Vagina (tissue), 2 donors: ENCODE measurements at regions not wholly inside any gene's neighbourhood (a gene's known extent, or its start where the extent isn't known, plus 50 kb on each side); places are given as distances from the start of the nearest gene placed in this dataset.

Experiments used
- DNase-seq, 2 donors: peaks; one replicate each; pipeline ENCODE4 v3.0.0-alpha.2; 2017; ENCODE audit errors: extremely low spot score in 2 of 2
- H3K27ac ChIP-seq: fragments of 200-600 bp; sonication (generic); one replicate; pipeline ENCODE4 v1.5.1; 2019
- H3K27me3 ChIP-seq: fragments of 200-600 bp; sonication (generic); one replicate; pipeline ENCODE4 v1.5.1; 2019
- H3K36me3 ChIP-seq, 2 donors: fragments of 200-600 bp; sonication (generic); one replicate each; pipeline ENCODE4 v1.5.1; 2017 to 2019
- H3K4me1 ChIP-seq: fragments of 200-600 bp; sonication (generic); one replicate; pipeline ENCODE4 v1.5.1; 2019
- H3K4me3 ChIP-seq, 2 donors: fragments of 200-600 bp; sonication (generic); 1 replicate in 1 of 2; 2 replicates in 1 of 2; pipeline ENCODE4 v1.5.1; 2016 to 2019
- H3K9me3 ChIP-seq: fragments of 200-600 bp; sonication (generic); one replicate; pipeline ENCODE4 v1.5.1; 2019
- POLR2A ChIP-seq, 2 donors: fragments of 450-650 bp; IDR thresholded peaks; one replicate each; pipeline ENCODE4 v1.6.1; 2017; ENCODE audit warnings: antibody characterized with exemption in 2 of 2, mild to moderate bottlenecking in 2 of 2, moderate library complexity in 2 of 2
- POLR2AphosphoS5 ChIP-seq, 2 donors: sonication (generic); formaldehyde crosslinking; IDR thresholded peaks; one replicate each; pipeline ENCODE4 v1.9.0; 2017; ENCODE audit warnings: antibody characterized with exemption in 2 of 2, mild to moderate bottlenecking in 2 of 2, low read depth in 1 of 2; ENCODE audit not compliant: insufficient read depth in 1 of 2
- intact Hi-C: fragments of 100-400 bp; cut with DNase I; formaldehyde crosslinking; loops from one replicate; pipeline ENCODE4 v1.15.1; 2023
- TF ChIP-seq, protein P1 (sequence below), 3 experiments: fragments of 450-650 bp in 2 of 3; fragments of 200-600 bp in 1 of 3; sonication (generic) in 1 of 3; IDR thresholded peaks; one replicate each; pipeline ENCODE4 v1.5.1; 2017 to 2019; ENCODE audit warnings: antibody characterized with exemption in 3 of 3, mild to moderate bottlenecking in 2 of 3, moderate library complexity in 2 of 3

DNA sequence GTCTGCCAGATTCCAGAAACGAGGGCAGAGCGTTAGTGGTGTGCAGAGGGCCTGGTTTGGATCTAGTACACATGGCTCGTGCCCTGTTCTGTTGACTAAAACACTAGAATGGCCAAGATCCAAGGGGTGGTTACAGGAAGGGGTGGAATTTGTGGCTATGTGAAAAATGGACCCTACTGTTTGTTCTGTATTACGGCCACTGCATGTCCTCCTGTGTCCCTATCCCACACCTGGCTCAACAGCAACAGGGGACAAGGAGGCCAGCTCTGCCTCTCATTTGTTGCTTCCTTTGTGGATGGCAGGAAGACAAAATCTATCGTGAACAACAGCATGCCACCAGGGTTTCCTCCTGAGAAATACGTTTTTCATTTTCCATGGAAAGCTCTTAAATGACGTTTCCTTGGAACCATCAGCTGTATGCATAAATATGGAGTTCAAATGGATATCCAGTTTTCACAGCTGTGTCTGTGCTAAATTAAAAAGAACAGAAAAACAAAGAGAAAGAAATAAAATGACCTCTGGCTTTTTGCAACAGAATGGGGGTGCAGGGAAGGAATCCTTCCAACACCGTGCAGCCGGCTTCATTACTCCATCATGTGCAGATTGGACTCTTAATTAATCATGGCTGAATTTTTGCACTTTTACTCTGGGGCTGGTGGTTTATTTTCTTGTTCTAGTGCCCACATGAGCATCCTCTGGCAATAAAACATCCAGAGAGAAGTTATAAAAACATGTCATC is 318.9 kb downstream of the CXCL12 start:
- intact Hi-C loops = no loop called here
- no peak overlapping the region for H3K4me3 ChIP-seq
- peak overlapping the region; percentile 30 for H3K27ac ChIP-seq
- no peaks in the 10 kb centered on the region for H3K27me3 ChIP-seq
- H3K4me1 ChIP-seq = peaks cover 40% of the 10 kb centered on the region
- no peaks in the 10 kb centered on the region for H3K36me3 ChIP-seq
- peak in 1 of 2 donors; percentile 77 for DNase-seq
- TF ChIP-seq, protein P1, sequence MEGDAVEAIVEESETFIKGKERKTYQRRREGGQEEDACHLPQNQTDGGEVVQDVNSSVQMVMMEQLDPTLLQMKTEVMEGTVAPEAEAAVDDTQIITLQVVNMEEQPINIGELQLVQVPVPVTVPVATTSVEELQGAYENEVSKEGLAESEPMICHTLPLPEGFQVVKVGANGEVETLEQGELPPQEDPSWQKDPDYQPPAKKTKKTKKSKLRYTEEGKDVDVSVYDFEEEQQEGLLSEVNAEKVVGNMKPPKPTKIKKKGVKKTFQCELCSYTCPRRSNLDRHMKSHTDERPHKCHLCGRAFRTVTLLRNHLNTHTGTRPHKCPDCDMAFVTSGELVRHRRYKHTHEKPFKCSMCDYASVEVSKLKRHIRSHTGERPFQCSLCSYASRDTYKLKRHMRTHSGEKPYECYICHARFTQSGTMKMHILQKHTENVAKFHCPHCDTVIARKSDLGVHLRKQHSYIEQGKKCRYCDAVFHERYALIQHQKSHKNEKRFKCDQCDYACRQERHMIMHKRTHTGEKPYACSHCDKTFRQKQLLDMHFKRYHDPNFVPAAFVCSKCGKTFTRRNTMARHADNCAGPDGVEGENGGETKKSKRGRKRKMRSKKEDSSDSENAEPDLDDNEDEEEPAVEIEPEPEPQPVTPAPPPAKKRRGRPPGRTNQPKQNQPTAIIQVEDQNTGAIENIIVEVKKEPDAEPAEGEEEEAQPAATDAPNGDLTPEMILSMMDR (IDR thresholded peaks at IDR 0.05) = no peak
- no peak for TF ChIP-seq POLR2AphosphoS5 (IDR thresholded peaks at IDR 0.05; ENCODE audit: insufficient read depth in 1 of 2, low read depth in 1 of 2)
- H3K9me3 ChIP-seq = no peaks in the 10 kb centered on the region

DNA sequence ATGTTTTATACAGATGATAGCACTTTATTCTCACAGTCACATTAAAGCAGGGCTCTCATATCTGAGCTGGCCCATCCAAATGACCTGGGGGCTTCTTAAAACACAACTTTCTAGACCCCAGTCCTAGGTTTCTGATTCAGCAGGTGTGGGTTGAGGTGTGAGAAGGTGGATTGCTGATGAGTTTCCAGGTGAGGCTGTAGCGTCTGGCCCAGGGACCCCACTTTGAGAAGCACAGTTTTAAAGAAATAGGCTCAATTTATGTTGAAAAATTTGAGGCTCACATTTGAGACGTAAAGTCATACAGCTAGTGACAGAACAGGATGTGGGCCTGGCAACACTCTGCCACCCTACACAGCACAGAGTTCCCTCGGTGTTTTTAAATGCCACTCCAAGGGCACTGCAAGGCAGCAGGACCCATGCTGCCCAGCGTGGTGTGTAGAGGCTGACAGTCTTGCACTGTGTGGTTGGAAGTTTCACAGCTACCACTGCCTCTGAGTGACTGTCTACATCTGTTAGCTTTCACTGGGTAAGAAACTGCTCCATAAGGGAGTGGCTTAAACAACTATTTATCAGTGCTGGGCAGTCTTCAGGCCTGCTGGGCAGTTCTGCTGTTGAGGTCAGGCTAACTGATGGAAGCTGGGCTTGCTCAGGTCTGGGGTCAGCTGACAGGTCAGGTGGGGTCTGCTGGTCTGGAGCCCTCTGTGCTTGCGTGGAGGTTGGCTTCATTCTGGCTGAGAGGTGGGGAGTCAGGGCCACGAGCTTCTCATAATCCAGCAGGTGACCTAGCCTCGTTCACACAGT is 319.7 kb downstream of the CXCL12 start:
- Histone ChIP-seq H3K9me3 (no peaks in the 10 kb centered on the region), H3K36me3 (no peaks in the 10 kb centered on the region), H3K4me3 (no peak overlapping the region), H3K27ac (peak overlapping the region; percentile 30), H3K27me3 (no peaks in the 10 kb centered on the region), H3K4me1 (peaks cover 35% of the 10 kb centered on the region)
- DNase-seq = no peak
- TF ChIP-seq POLR2A (IDR thresholded peaks at IDR 0.05) (no peak), POLR2AphosphoS5 (IDR thresholded peaks at IDR 0.05; ENCODE audit: insufficient read depth in 1 of 2, low read depth in 1 of 2) (no peak)
- TF ChIP-seq, protein P1 (IDR thresholded peaks at IDR 0.05) = no peak
- intact Hi-C loops = no loop called here

DNA sequence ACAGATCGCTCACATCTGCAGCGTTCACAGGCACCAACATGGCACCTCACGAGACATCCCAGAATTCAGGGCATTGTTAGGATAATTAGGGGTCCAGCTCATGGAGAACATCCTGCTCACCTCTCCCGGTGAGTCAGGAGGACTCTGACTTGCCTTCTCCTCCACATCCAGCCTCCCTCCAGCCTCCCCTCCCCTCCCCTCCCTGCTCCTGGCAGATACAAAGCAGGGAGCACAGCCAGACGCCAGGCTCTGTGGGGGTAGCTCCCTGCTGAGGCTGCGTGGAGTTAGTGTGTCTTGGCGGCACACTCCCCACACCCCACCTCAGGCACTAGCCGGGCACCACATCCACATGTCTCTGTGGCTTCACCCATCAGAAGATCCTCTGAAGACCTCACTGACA is 320.6 kb downstream of the CXCL12 start:
- DNase-seq = no peak
- H3K27ac ChIP-seq = no peak overlapping the region
- H3K36me3 ChIP-seq = no peaks in the 10 kb centered on the region
- H3K9me3 ChIP-seq = no peaks in the 10 kb centered on the region
- no peaks in the 10 kb centered on the region for H3K27me3 ChIP-seq
- no peak for TF ChIP-seq POLR2AphosphoS5 (IDR thresholded peaks at IDR 0.05; ENCODE audit: insufficient read depth in 1 of 2, low read depth in 1 of 2)
- TF ChIP-seq, protein P1 (IDR thresholded peaks at IDR 0.05) = no peak
- TF ChIP-seq POLR2A (IDR thresholded peaks at IDR 0.05) = no peak
- H3K4me3 ChIP-seq = no peak overlapping the region
- peaks cover 35% of the 10 kb centered on the region for H3K4me1 ChIP-seq
- intact Hi-C loops = no loop called here

DNA sequence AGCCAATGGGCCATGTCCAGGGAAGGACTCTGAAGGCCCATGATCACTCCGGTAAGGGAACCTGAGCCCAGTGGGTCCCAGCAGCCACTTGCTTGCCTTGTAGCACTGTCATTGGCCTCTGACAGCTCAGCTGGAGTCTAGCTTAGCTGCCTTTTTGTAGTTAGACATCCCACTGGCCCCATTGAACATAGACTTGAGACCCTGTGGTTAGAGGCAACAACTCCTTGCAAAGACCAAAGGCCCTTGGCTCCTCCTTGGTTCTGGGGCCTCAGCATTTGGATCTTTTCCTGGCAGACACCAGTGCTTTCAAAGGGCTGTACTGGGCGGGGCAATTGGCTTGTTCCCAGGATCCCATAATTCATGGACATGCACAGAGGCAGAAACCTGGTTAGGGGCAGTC is 321.2 kb downstream of the CXCL12 start:
- no peaks in the 10 kb centered on the region for H3K27me3 ChIP-seq
- TF ChIP-seq POLR2A (IDR thresholded peaks at IDR 0.05) (no peak), POLR2AphosphoS5 (IDR thresholded peaks at IDR 0.05; ENCODE audit: insufficient read depth in 1 of 2, low read depth in 1 of 2) (no peak)
- TF ChIP-seq, protein P1 (IDR thresholded peaks at IDR 0.05) = no peak
- H3K27ac ChIP-seq = no peak overlapping the region
- H3K9me3 ChIP-seq = no peaks in the 10 kb centered on the region
- H3K36me3 ChIP-seq = no peaks in the 10 kb centered on the region
- peaks cover 29% of the 10 kb centered on the region for H3K4me1 ChIP-seq
- H3K4me3 ChIP-seq = no peak overlapping the region
- intact Hi-C loops = no loop called here
- DNase-seq = no peak

DNA sequence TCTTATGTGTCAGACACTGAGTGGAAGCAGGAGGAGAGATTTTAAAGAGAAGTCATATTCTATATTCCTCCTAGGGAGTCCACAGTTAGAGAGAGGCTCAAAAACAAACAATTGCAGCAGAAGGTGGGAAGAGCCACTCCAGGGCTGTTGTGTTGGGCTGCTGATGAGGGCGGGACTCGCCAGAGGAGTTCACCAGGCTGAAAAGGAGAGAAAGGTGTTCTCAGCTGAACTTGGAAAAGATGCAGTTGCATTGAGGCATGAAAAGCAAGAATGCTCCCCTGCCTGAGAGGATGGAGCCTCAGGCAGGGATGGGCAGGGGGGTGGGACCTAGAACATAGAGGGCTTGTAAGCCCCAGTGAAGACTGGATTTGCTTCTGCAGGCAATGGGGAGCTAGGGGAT is 324.2 kb downstream of the CXCL12 start:
- Histone ChIP-seq H3K9me3 (no peaks in the 10 kb centered on the region), H3K4me1 (peaks cover 15% of the 10 kb centered on the region), H3K4me3 (no peak overlapping the region), H3K27me3 (no peaks in the 10 kb centered on the region), H3K36me3 (no peaks in the 10 kb centered on the region), H3K27ac (no peak overlapping the region)
- DNase-seq = no peak
- TF ChIP-seq POLR2A (IDR thresholded peaks at IDR 0.05) (no peak), POLR2AphosphoS5 (IDR thresholded peaks at IDR 0.05; ENCODE audit: insufficient read depth in 1 of 2, low read depth in 1 of 2) (no peak)
- TF ChIP-seq, protein P1 (IDR thresholded peaks at IDR 0.05) = no peak
- intact Hi-C loops = no loop called here
